Right atrium auricular region (tissue), 2 donors: ENCODE measurements at regions not wholly inside any gene's neighbourhood (a gene's known extent, or its start where the extent isn't known, plus 50 kb on each side); places are given as distances from the start of the nearest gene placed in this dataset.

Source experiments
- DNase-seq: peaks from one replicate; pipeline ENCODE4 v3.0.0-alpha.2; 2019; ENCODE audit warnings: low spot score
- H3K27ac ChIP-seq, 2 donors: fragments of 200-600 bp; sonication (generic); 1 replicate in 1 of 2; 2 replicates in 1 of 2; pipeline ENCODE4 v1.5.1; 2016 to 2019
- H3K27me3 ChIP-seq, 2 donors: fragments of 200-600 bp; sonication (generic); one replicate each; pipeline versions ENCODE4 v1.5.1 to v1.6.0; 2017 to 2019
- H3K36me3 ChIP-seq: fragments of 200-600 bp; sonication (generic); one replicate; pipeline ENCODE4 v1.5.1; 2016
- H3K4me1 ChIP-seq, 2 donors: fragments of 200-600 bp; sonication (generic); one replicate each; pipeline versions ENCODE4 v1.5.1 to v1.6.0; 2017 to 2019
- H3K4me3 ChIP-seq, 2 donors: fragments of 200-600 bp; sonication (generic); 1 replicate in 1 of 2; 2 replicates in 1 of 2; pipeline ENCODE4 v1.5.1; 2017 to 2019; ENCODE audit warnings: mild to moderate bottlenecking in 1 of 2, moderate library complexity in 1 of 2
- H3K9me3 ChIP-seq, 2 donors: fragments of 200-600 bp; sonication (generic); one replicate each; pipeline ENCODE4 v1.5.1; 2019
- TF ChIP-seq, protein P1 (sequence below), 2 donors: fragments of 200-600 bp; sonication (generic); IDR thresholded peaks; one replicate each; pipeline ENCODE4 v1.5.1; 2019; ENCODE audit warnings: antibody characterized with exemption in 2 of 2

DNA sequence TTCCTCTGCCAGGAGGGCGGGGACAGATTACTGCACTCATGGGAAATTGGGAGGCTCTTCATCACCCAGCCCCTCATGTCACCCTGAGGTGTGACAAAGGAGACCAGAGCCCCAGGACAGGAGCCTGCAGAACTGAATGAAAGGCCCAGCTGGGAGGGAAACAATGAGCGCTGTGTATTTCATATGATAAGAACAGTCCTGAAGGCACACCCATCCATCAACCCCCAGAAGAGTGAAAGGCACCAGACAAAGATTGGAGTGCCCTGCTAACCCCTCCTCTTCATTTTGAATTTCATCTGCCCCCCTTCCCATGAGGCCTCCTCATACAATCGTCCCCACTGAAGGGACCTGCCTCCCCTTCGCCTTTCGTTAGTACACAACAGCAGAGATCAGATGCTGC, 160.0 kb upstream of the PRICKLE2 start:
- no peak overlapping the region for H3K4me3 ChIP-seq

DNA sequence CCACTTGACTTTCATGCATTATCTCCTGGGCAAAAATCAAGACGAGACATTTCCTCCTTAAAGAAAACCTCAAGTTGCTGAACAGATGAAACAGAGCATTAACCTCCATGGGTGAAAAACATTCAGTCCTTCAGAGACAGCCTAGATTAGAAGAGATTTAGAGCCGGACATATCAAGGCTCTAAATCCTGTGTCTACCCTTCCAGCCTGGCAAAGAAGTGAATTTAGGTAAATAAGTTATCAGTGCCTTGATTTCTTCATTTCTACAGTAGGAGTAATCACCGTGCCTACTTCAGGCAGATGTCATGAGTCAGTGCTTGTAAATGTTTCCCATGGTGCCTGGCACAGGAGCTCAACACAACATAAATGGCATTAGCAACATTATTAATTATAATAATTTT, 159.3 kb upstream of the PRICKLE2 start:
- no peaks in the 10 kb centered on the region for H3K36me3 ChIP-seq
- no peaks in the 10 kb centered on the region for H3K27me3 ChIP-seq
- H3K4me3 ChIP-seq, result no peak overlapping the region

More for the DNA sequence above, 160.0 kb upstream of the PRICKLE2 start:
- Histone ChIP-seq H3K4me1 (no peaks in the 10 kb centered on the region), H3K27ac (no peak overlapping the region), H3K27me3 (no peaks in the 10 kb centered on the region), H3K9me3 (no peaks in the 10 kb centered on the region), H3K36me3 (no peaks in the 10 kb centered on the region)
- TF ChIP-seq, protein P1, sequence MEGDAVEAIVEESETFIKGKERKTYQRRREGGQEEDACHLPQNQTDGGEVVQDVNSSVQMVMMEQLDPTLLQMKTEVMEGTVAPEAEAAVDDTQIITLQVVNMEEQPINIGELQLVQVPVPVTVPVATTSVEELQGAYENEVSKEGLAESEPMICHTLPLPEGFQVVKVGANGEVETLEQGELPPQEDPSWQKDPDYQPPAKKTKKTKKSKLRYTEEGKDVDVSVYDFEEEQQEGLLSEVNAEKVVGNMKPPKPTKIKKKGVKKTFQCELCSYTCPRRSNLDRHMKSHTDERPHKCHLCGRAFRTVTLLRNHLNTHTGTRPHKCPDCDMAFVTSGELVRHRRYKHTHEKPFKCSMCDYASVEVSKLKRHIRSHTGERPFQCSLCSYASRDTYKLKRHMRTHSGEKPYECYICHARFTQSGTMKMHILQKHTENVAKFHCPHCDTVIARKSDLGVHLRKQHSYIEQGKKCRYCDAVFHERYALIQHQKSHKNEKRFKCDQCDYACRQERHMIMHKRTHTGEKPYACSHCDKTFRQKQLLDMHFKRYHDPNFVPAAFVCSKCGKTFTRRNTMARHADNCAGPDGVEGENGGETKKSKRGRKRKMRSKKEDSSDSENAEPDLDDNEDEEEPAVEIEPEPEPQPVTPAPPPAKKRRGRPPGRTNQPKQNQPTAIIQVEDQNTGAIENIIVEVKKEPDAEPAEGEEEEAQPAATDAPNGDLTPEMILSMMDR (IDR thresholded peaks at IDR 0.05), result no peak
- no peak for DNase-seq

DNA sequence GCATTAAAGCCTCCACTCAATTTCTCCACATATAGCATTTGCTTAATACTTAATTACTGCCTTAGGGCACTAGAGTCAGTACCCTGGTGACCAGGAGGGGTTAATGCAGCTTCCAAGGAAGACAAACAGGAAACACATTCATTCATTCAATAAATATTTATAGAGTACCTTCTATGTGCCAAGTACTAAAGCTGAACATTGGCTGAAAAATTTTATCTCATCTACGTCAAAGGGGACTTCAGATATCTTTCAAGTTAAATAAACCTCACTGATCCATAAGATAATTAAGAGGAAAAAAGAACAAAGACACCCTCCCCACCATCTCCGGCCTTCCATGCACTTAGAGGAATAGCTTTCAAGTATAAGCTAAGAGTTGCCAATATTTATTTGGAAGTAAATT, 156.9 kb upstream of the PRICKLE2 start:
- Histone ChIP-seq H3K4me1 (no peaks in the 10 kb centered on the region), H3K4me3 (no peak overlapping the region), H3K9me3 (no peaks in the 10 kb centered on the region), H3K27ac (no peak overlapping the region), H3K27me3 (no peaks in the 10 kb centered on the region), H3K36me3 (no peaks in the 10 kb centered on the region)
- no peak for DNase-seq
- TF ChIP-seq, protein P1 (IDR thresholded peaks at IDR 0.05), result no peak

More for the DNA sequence above, 159.3 kb upstream of the PRICKLE2 start:
- TF ChIP-seq, protein P1 (IDR thresholded peaks at IDR 0.05), result no peak
- no peak for DNase-seq
- Histone ChIP-seq H3K27ac (no peak overlapping the region), H3K4me1 (no peaks in the 10 kb centered on the region), H3K9me3 (no peaks in the 10 kb centered on the region)

DNA sequence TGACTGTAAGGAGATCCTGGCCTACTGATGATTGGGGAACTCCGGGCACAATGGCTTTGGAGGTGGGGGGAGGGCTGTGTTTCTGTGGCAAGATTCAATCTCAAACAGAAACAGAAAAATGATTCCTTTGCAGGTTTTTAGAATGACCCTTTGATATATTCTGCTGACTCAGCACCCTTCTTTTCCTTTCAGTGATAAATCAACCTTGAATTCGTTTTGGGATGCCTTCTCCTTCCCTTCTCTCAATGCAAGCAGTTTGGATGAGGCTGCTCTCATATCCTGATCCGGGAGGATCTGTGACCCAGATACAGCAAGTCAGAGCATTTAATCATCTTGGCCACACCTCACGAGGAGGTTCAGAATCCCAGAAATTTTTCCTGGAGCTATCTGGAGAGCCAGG, 156.1 kb upstream of the PRICKLE2 start:
- H3K27ac ChIP-seq, result no peak overlapping the region
- H3K4me3 ChIP-seq, result no peak overlapping the region
- H3K4me1 ChIP-seq, result no peaks in the 10 kb centered on the region
- H3K9me3 ChIP-seq, result peaks cover 0 to 1% of the 10 kb centered on the region in 2 donors
- H3K27me3 ChIP-seq, result no peaks in the 10 kb centered on the region
- DNase-seq, result no peak
- H3K36me3 ChIP-seq, result no peaks in the 10 kb centered on the region
- TF ChIP-seq, protein P1 (IDR thresholded peaks at IDR 0.05), result no peak

DNA sequence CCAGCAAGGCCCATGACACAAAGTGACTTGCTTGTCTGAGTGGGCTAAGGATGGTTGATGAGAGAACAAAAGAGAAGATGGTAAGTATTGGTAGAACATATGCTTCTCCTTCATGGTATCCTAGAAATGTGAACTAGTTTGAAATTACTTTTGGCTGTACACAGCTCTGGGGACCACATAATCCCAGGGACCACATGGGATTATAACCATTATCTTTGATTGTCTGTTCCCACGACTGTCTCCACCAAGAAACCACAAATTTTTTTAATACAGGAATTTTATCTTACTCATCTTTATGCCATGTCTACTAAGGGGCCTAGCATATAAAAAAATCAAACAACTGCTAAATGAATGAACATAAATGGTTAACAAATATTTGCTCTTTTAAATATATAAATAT, 155.3 kb upstream of the PRICKLE2 start:
- no peak overlapping the region for H3K4me3 ChIP-seq
- DNase-seq, result no peak
- no peaks in the 10 kb centered on the region for H3K36me3 ChIP-seq
- H3K27me3 ChIP-seq, result no peaks in the 10 kb centered on the region
- TF ChIP-seq, protein P1 (IDR thresholded peaks at IDR 0.05), result no peak
- H3K4me1 ChIP-seq, result no peaks in the 10 kb centered on the region
- no peak overlapping the region for H3K27ac ChIP-seq
- peaks cover 0 to 10% of the 10 kb centered on the region in 2 donors for H3K9me3 ChIP-seq

DNA sequence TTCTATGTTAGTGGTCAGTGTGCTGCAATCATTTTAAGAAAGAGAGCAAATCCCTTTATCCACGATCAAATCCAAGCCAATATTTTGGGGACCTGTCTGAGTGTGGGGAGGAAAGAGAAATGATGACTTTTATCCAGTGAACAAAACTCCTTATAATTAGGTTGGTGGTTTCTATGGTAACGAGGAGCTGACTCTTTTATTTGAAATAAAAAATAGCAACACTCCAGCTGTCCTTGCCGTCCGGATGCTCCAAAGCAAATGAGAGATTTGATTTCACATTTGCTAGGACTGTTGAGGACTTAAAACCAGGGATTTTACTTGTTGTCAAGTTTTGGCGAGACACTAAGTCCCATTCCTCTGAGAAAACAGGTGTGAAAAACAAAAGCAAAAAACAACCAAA, 154.0 kb upstream of the PRICKLE2 start:
- H3K4me1 ChIP-seq, result no peaks in the 10 kb centered on the region
- H3K27ac ChIP-seq, result no peak overlapping the region
- DNase-seq, result no peak
- no peaks in the 10 kb centered on the region for H3K36me3 ChIP-seq
- TF ChIP-seq, protein P1 (IDR thresholded peaks at IDR 0.05), result no peak
- H3K4me3 ChIP-seq, result no peak overlapping the region
- peaks cover 0 to 15% of the 10 kb centered on the region in 2 donors for H3K9me3 ChIP-seq
- no peaks in the 10 kb centered on the region for H3K27me3 ChIP-seq
